Fibroblast of lung (primary cell): ENCODE measurements at regions not wholly inside any gene's neighbourhood (a gene's known extent, or its start where the extent isn't known, plus 50 kb on each side); places are given as distances from the start of the nearest gene placed in this dataset.

Source experiments
- DNase-seq, 2 donors: peaks; one replicate each; pipeline versions ENCODE4 v3.0.0 to v3.0.0-alpha.2; 2010; ENCODE audit warnings: low read depth in 2 of 2
- H2AFZ ChIP-seq: 2 replicates; pipeline ENCODE4 v1.5.1; 2012; ENCODE audit warnings: low read length, control low read depth, inconsistent platforms
- H3K27ac ChIP-seq: 2 replicates; pipeline ENCODE4 v1.5.1; 2011; ENCODE audit warnings: low read length, control low read depth; ENCODE audit not compliant: insufficient read depth
- H3K27me3 ChIP-seq: 2 replicates; pipeline ENCODE4 v1.5.1; 2011; ENCODE audit warnings: mild to moderate bottlenecking, low read length; ENCODE audit not compliant: control insufficient read depth, insufficient read depth
- H3K36me3 ChIP-seq: 2 replicates; pipeline ENCODE4 v1.5.1; 2011; ENCODE audit warnings: low read length; ENCODE audit not compliant: control insufficient read depth, insufficient read depth
- H3K4me1 ChIP-seq: 2 replicates; pipeline ENCODE4 v1.5.1; 2011; ENCODE audit warnings: low read length; ENCODE audit not compliant: control insufficient read depth, insufficient read depth; ENCODE audit errors: extremely low read depth
- H3K4me2 ChIP-seq: 2 replicates; pipeline ENCODE4 v1.5.1; 2011; ENCODE audit warnings: low read length, control low read depth; ENCODE audit not compliant: insufficient read depth; ENCODE audit errors: extremely low read depth
- H3K4me3 ChIP-seq, 4 experiments: fragments of 200-600 bp in 1 of 4; sonication (generic) in 1 of 4; replicated peaks in 1 of 4; 2 replicates each; pipeline ENCODE4 v1.5.1; 2011 to 2016; ENCODE audit warnings: low read length in 4 of 4, low read depth in 3 of 4, mild to moderate bottlenecking in 3 of 4, control low read depth in 2 of 4, inconsistent platforms in 1 of 4, mixed read lengths in 1 of 4; ENCODE audit not compliant: insufficient read depth in 1 of 4; ENCODE audit errors: control extremely low read depth in 1 of 4
- H3K79me2 ChIP-seq: 2 replicates; pipeline ENCODE4 v1.5.1; 2012; ENCODE audit warnings: mild to moderate bottlenecking, low read length, inconsistent platforms; ENCODE audit not compliant: control insufficient read depth, insufficient read depth
- H3K9ac ChIP-seq: 2 replicates; pipeline ENCODE4 v1.5.1; 2011; ENCODE audit warnings: mild to moderate bottlenecking, low read length, control low read depth; ENCODE audit not compliant: insufficient read depth
- H3K9me3 ChIP-seq: 2 replicates; pipeline ENCODE4 v1.5.1; 2012; ENCODE audit warnings: low read depth, low read length; ENCODE audit not compliant: control insufficient read depth, insufficient read depth
- H4K20me1 ChIP-seq: 2 replicates; pipeline ENCODE4 v1.5.1; 2011; ENCODE audit warnings: low read length; ENCODE audit not compliant: control insufficient read depth, insufficient read depth; ENCODE audit errors: extremely low read depth
- EZH2 ChIP-seq: IDR thresholded peaks from 2 replicates; pipeline ENCODE4 v1.5.1; 2012; ENCODE audit warnings: low read length, control low read depth, mild to moderate bottlenecking; ENCODE audit errors: missing control alignments
- TF ChIP-seq, protein P1 (sequence below), 2 donors: IDR thresholded peaks in 1 of 2; conservative IDR thresholded peaks in 1 of 2; 1 replicate in 1 of 2; 2 replicates in 1 of 2; pipeline ENCODE4 v1.5.1; 2011 to 2012; ENCODE audit warnings: low read length in 2 of 2, control low read depth in 1 of 2, inconsistent platforms in 1 of 2, low read depth in 1 of 2, mild to moderate bottlenecking in 1 of 2

DNA sequence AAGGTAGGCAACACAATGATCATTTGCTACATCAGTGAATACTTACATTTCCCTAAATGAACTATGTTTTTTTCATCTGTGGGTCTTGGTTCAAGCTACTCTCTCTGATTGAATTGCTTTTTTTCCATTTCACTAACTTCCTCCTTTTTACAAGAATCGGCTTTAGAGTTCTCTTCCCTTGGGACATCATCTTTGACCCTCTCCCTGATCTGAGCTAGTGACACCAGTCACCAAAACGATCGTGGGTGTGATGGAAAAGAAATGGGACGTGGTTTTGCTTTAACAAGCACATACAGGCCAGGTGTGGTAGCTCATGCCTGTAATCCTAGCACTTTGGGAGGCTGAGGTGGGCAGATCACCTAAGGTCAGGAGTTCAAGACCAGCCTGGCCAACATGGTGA lies 129.9 kb downstream of the WT1 start:
- H3K27ac ChIP-seq: no peak overlapping the region
- H3K9me3 ChIP-seq: no peaks in the 10 kb centered on the region
- H3K27me3 ChIP-seq: no peaks in the 10 kb centered on the region
- no peak for DNase-seq
- no peak overlapping the region for H3K9ac ChIP-seq
- H3K4me2 ChIP-seq: no peak overlapping the region
- TF ChIP-seq EZH2: no peak
- TF ChIP-seq, protein P1, sequence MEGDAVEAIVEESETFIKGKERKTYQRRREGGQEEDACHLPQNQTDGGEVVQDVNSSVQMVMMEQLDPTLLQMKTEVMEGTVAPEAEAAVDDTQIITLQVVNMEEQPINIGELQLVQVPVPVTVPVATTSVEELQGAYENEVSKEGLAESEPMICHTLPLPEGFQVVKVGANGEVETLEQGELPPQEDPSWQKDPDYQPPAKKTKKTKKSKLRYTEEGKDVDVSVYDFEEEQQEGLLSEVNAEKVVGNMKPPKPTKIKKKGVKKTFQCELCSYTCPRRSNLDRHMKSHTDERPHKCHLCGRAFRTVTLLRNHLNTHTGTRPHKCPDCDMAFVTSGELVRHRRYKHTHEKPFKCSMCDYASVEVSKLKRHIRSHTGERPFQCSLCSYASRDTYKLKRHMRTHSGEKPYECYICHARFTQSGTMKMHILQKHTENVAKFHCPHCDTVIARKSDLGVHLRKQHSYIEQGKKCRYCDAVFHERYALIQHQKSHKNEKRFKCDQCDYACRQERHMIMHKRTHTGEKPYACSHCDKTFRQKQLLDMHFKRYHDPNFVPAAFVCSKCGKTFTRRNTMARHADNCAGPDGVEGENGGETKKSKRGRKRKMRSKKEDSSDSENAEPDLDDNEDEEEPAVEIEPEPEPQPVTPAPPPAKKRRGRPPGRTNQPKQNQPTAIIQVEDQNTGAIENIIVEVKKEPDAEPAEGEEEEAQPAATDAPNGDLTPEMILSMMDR (conservative IDR thresholded peaks at IDR 0.05 in 1 of 2, IDR thresholded peaks at IDR 0.05 in 1 of 2; ENCODE audit: low read depth in 1 of 2, low read length in 2 of 2): no peak
- H3K4me1 ChIP-seq: no peaks in the 10 kb centered on the region
- no peaks in the 10 kb centered on the region for H3K36me3 ChIP-seq
- H3K4me3 ChIP-seq: no peak overlapping the region
- H4K20me1 ChIP-seq: no peaks in the 10 kb centered on the region
- H2AFZ ChIP-seq: no peak overlapping the region
- H3K79me2 ChIP-seq: no peaks in the 10 kb centered on the region

DNA sequence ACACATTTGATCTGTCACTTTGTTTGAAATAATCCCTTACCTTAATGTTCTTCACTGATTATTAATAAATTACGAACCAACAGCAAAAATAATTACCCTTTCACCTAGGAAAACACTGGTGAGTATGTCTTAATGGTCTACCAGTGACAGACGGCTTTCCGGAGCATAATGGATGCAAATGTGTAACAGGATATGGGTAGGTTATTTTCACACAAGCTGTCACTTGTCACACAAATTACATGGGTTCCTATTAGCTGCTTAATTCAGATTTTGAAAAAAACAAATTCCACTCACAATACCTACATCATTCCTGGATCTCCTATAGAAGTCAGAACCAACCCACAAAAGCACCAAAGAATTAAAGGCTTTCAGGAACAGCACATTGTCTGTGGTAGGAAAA lies 127.9 kb downstream of the WT1 start:
- no peak overlapping the region for H3K4me2 ChIP-seq
- H3K4me3 ChIP-seq: no peak overlapping the region
- H3K27me3 ChIP-seq: no peaks in the 10 kb centered on the region
- H3K27ac ChIP-seq: no peak overlapping the region
- no peaks in the 10 kb centered on the region for H3K36me3 ChIP-seq
- TF ChIP-seq, protein P1 (conservative IDR thresholded peaks at IDR 0.05 in 1 of 2, IDR thresholded peaks at IDR 0.05 in 1 of 2; ENCODE audit: low read depth in 1 of 2, low read length in 2 of 2): no peak
- TF ChIP-seq EZH2: no peak
- no peak overlapping the region for H3K9ac ChIP-seq
- no peaks in the 10 kb centered on the region for H3K79me2 ChIP-seq
- no peaks in the 10 kb centered on the region for H3K9me3 ChIP-seq
- no peak for DNase-seq
- H3K4me1 ChIP-seq: no peaks in the 10 kb centered on the region
- H2AFZ ChIP-seq: no peak overlapping the region
- no peaks in the 10 kb centered on the region for H4K20me1 ChIP-seq

DNA sequence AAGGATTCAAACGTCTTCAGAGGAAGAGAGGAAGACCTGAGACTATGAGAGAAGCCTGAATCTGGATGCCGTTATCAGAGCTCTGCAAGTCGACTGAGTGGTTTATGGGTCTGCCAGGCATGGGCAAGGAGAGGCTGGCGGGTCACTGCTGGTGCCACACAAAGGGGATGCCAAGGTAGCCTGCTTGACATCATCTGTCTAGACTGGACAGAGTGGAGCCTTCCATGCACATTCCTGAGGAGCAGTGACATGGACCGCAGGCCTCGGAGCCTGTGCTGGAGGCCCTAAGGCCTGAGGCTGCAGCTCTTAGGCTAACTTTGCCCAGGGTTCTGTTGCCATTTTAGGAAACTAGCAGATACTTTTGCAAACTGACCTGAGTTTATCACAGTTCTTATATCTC lies 127.4 kb downstream of the WT1 start:
- H3K9ac ChIP-seq: no peak overlapping the region
- no peaks in the 10 kb centered on the region for H3K27me3 ChIP-seq
- no peak for DNase-seq
- no peaks in the 10 kb centered on the region for H3K79me2 ChIP-seq
- H3K4me2 ChIP-seq: no peak overlapping the region
- no peaks in the 10 kb centered on the region for H3K4me1 ChIP-seq
- H3K4me3 ChIP-seq: no peak overlapping the region
- no peak overlapping the region for H2AFZ ChIP-seq
- H3K36me3 ChIP-seq: no peaks in the 10 kb centered on the region
- no peak overlapping the region for H3K27ac ChIP-seq
- no peaks in the 10 kb centered on the region for H4K20me1 ChIP-seq
- TF ChIP-seq, protein P1 (conservative IDR thresholded peaks at IDR 0.05 in 1 of 2, IDR thresholded peaks at IDR 0.05 in 1 of 2; ENCODE audit: low read depth in 1 of 2, low read length in 2 of 2): no peak
- no peak for TF ChIP-seq EZH2
- H3K9me3 ChIP-seq: no peaks in the 10 kb centered on the region
